GM06990 (cell line): ENCODE measurements at regions not wholly inside any gene's neighbourhood (a gene's known extent, or its start where the extent isn't known, plus 50 kb on each side); places are given as distances from the start of the nearest gene placed in this dataset.

Experiments
- DNase-seq: peaks from one replicate; pipeline ENCODE4 v3.0.0-alpha.2; 2011; ENCODE audit not compliant: insufficient read length; ENCODE audit errors: extremely low read depth
- H3K27me3 ChIP-seq: replicated peaks from 2 replicates; pipeline ENCODE4 v1.6.0; 2011; ENCODE audit warnings: low read length; ENCODE audit not compliant: control insufficient read depth, insufficient read depth
- H3K36me3 ChIP-seq: 2 replicates; pipeline ENCODE4 v1.5.1; 2011; ENCODE audit warnings: low read length; ENCODE audit not compliant: control insufficient read depth, insufficient read depth
- H3K4me3 ChIP-seq: replicated peaks from 2 replicates; pipeline ENCODE4 v1.5.1; 2011; ENCODE audit warnings: low read depth, mild to moderate bottlenecking, control low read depth, low read length
- CTCF ChIP-seq: IDR thresholded peaks from 2 replicates; pipeline ENCODE4 v1.5.1; 2011; ENCODE audit warnings: low read length, control low read depth, mild to moderate bottlenecking, inconsistent platforms; ENCODE audit not compliant: insufficient read depth, poor library complexity, severe bottlenecking

- peak; percentile 3 for DNase-seq
- H3K36me3 ChIP-seq: no peaks in the 10 kb centered on the region
- TF ChIP-seq CTCF: peak; percentile 40
- H3K4me3 ChIP-seq: peak overlapping the region; percentile 81
- no peaks in the 10 kb centered on the region for H3K27me3 ChIP-seq
Observed at GRCh38 chr2:71277536-71278103, 50.7 kb upstream of the PAIP2B start.

GRCh38 chr2:71277147-71277475 is 50.2 kb upstream of the PAIP2B start:
- no peak for TF ChIP-seq CTCF
- Histone ChIP-seq H3K36me3 (no peaks in the 10 kb centered on the region), H3K4me3 (peak overlapping the region; percentile 81), H3K27me3 (no peaks in the 10 kb centered on the region)
- DNase-seq: no peak

GRCh38 chr2:71276311-71277146 is 49.6 kb upstream of the PAIP2B start:
- TF ChIP-seq CTCF: peak; percentile 14
- DNase-seq: peak; percentile 86
- H3K4me3 ChIP-seq: peak overlapping the region; percentile 81
- no peaks in the 10 kb centered on the region for H3K27me3 ChIP-seq
- no peaks in the 10 kb centered on the region for H3K36me3 ChIP-seq
